Stimulated activated naive B cell treated with anti-CD40 and anti-IgM and Interleukin-4, amounts not matched to agents 10 μg/mL and 1 μg/mL and 100 μg/mL, for 72 hours (primary cell): ENCODE measurements at regions not wholly inside any gene's neighbourhood (a gene's known extent, or its start where the extent isn't known, plus 50 kb on each side); places are given as distances from the start of the nearest gene placed in this dataset.

Experiments
- ATAC-seq, 2 donors: fragments of 150-1000 bp; cut with Tn5 transposase; replicated peaks; 2 replicates each; pipeline ENCODE4 v1.10.0; 2021; ENCODE audit warnings: moderate library complexity in 1 of 2
- DNase-seq: peaks from one replicate; pipeline ENCODE4 v3.0.0; 2021
- H3K27ac Mint-ChIP-seq: one replicate; pipeline ENCODE4 v1.8.0; 2022; ENCODE audit warnings: mild to moderate bottlenecking, mixed read lengths
- H3K27me3 Mint-ChIP-seq, 2 donors: one replicate each; pipeline ENCODE4 v1.8.0; 2022; ENCODE audit warnings: mixed read lengths in 2 of 2
- H3K36me3 Mint-ChIP-seq, 2 donors: one replicate each; pipeline ENCODE4 v1.8.0; 2022; ENCODE audit warnings: mixed read lengths in 2 of 2, mild to moderate bottlenecking in 1 of 2
- H3K4me1 Mint-ChIP-seq, 2 donors: one replicate each; pipeline ENCODE4 v1.8.0; 2022; ENCODE audit warnings: mixed read lengths in 2 of 2, mild to moderate bottlenecking in 1 of 2
- H3K4me3 Mint-ChIP-seq, 2 donors: one replicate each; pipeline ENCODE4 v1.8.0; 2022; ENCODE audit warnings: mild to moderate bottlenecking in 2 of 2, mixed read lengths in 2 of 2, moderate library complexity in 1 of 2
- H3K9me3 Mint-ChIP-seq, 2 donors: one replicate each; pipeline ENCODE4 v1.8.0; 2022; ENCODE audit warnings: mixed read lengths in 2 of 2, mild to moderate bottlenecking in 1 of 2

GRCh38 chr20:57785061-57785460 lies 75.2 kb upstream of the PMEPA1 start:
- Mint-ChIP-seq H3K27ac (no peak overlapping the region), H3K4me1 (no peaks in the 10 kb centered on the region)

GRCh38 chr20:57783956-57784837 lies 74.4 kb upstream of the PMEPA1 start:
- Mint-ChIP-seq H3K9me3 (peaks cover 0 to 2% of the 10 kb centered on the region in 2 donors), H3K4me3 (no peak overlapping the region), H3K27ac (no peak overlapping the region), H3K4me1 (no peaks in the 10 kb centered on the region), H3K27me3 (peaks cover 37 to 47% of the 10 kb centered on the region in 2 donors), H3K36me3 (no peaks in the 10 kb centered on the region)
- no peak for DNase-seq
- no peak for ATAC-seq

More at GRCh38 chr20:57785061-57785460, 75.2 kb upstream of the PMEPA1 start:
- peaks cover 0 to 2% of the 10 kb centered on the region in 2 donors for H3K9me3 Mint-ChIP-seq
- no peak overlapping the region for H3K4me3 Mint-ChIP-seq
- H3K27me3 Mint-ChIP-seq: peaks cover 41 to 42% of the 10 kb centered on the region in 2 donors
- no peak for DNase-seq
- no peak for ATAC-seq
- H3K36me3 Mint-ChIP-seq: no peaks in the 10 kb centered on the region

- Mint-ChIP-seq H3K36me3 (no peaks in the 10 kb centered on the region), H3K4me1 (no peaks in the 10 kb centered on the region), H3K27me3 (peaks cover 30 to 46% of the 10 kb centered on the region in 2 donors), H3K9me3 (peaks cover 0 to 2% of the 10 kb centered on the region in 2 donors), H3K4me3 (no peak overlapping the region), H3K27ac (no peak overlapping the region)
- no peak for ATAC-seq
- DNase-seq: no peak
Observed at GRCh38 chr20:57783196-57783595, 73.4 kb upstream of the PMEPA1 start.

GRCh38 chr20:57782631-57783041 lies 72.8 kb upstream of the PMEPA1 start:
- H3K27ac Mint-ChIP-seq: no peak overlapping the region
- ATAC-seq (no peak), DNase-seq (no peak)
- peaks cover 29 to 46% of the 10 kb centered on the region in 2 donors for H3K27me3 Mint-ChIP-seq
- H3K4me3 Mint-ChIP-seq: no peak overlapping the region
- H3K4me1 Mint-ChIP-seq: no peaks in the 10 kb centered on the region
- H3K36me3 Mint-ChIP-seq: no peaks in the 10 kb centered on the region
- H3K9me3 Mint-ChIP-seq: peaks cover 0 to 2% of the 10 kb centered on the region in 2 donors

GRCh38 chr20:57781901-57782300 lies 72.1 kb upstream of the PMEPA1 start:
- ATAC-seq (no peak), DNase-seq (no peak)
- no peaks in the 10 kb centered on the region for H3K4me1 Mint-ChIP-seq
- H3K9me3 Mint-ChIP-seq: peaks cover 0 to 2% of the 10 kb centered on the region in 2 donors
- H3K27me3 Mint-ChIP-seq: peaks cover 29 to 45% of the 10 kb centered on the region in 2 donors
- no peak overlapping the region for H3K27ac Mint-ChIP-seq
- no peaks in the 10 kb centered on the region for H3K36me3 Mint-ChIP-seq
- H3K4me3 Mint-ChIP-seq: no peak overlapping the region

- H3K27me3 Mint-ChIP-seq: peaks cover 29 to 40% of the 10 kb centered on the region in 2 donors
- H3K36me3 Mint-ChIP-seq: no peaks in the 10 kb centered on the region
- no peak for ATAC-seq
- H3K4me3 Mint-ChIP-seq: no peak overlapping the region
- DNase-seq: no peak
- H3K27ac Mint-ChIP-seq: no peak overlapping the region
- H3K4me1 Mint-ChIP-seq: no peaks in the 10 kb centered on the region
- peaks cover 0 to 2% of the 10 kb centered on the region in 2 donors for H3K9me3 Mint-ChIP-seq
Observed at GRCh38 chr20:57780906-57781305, 71.1 kb upstream of the PMEPA1 start.

- ATAC-seq (no peak), DNase-seq (no peak)
- no peak overlapping the region for H3K27ac Mint-ChIP-seq
- no peak overlapping the region for H3K4me3 Mint-ChIP-seq
- H3K36me3 Mint-ChIP-seq: no peaks in the 10 kb centered on the region
- no peaks in the 10 kb centered on the region for H3K4me1 Mint-ChIP-seq
- peaks cover 32 to 44% of the 10 kb centered on the region in 2 donors for H3K27me3 Mint-ChIP-seq
- peaks cover 0 to 2% of the 10 kb centered on the region in 2 donors for H3K9me3 Mint-ChIP-seq
Observed at GRCh38 chr20:57780398-57780797, 70.6 kb upstream of the PMEPA1 start.

- Mint-ChIP-seq H3K36me3 (no peaks in the 10 kb centered on the region), H3K27ac (no peak overlapping the region), H3K9me3 (peaks cover 0 to 2% of the 10 kb centered on the region in 2 donors), H3K27me3 (peaks cover 38 to 45% of the 10 kb centered on the region in 2 donors), H3K4me3 (no peak overlapping the region), H3K4me1 (no peaks in the 10 kb centered on the region)
- no peak for ATAC-seq
- no peak for DNase-seq
Observed at GRCh38 chr20:57779401-57780003, 69.7 kb upstream of the PMEPA1 start.

- H3K27me3 Mint-ChIP-seq: peaks cover 32 to 50% of the 10 kb centered on the region in 2 donors
- H3K36me3 Mint-ChIP-seq: no peaks in the 10 kb centered on the region
- ATAC-seq (no peak), DNase-seq (no peak)
- H3K4me1 Mint-ChIP-seq: no peaks in the 10 kb centered on the region
- H3K9me3 Mint-ChIP-seq: peaks cover 0 to 2% of the 10 kb centered on the region in 2 donors
- H3K4me3 Mint-ChIP-seq: no peak overlapping the region
- H3K27ac Mint-ChIP-seq: no peak overlapping the region
Observed at GRCh38 chr20:57777911-57778310, 68.1 kb upstream of the PMEPA1 start.

- DNase-seq: no peak
- Mint-ChIP-seq H3K4me1 (peaks cover 4 to 5% of the 10 kb centered on the region in 2 donors), H3K27me3 (peaks cover 8 to 21% of the 10 kb centered on the region in 2 donors), H3K27ac (no peak overlapping the region), H3K9me3 (no peaks in the 10 kb centered on the region), H3K4me3 (no peak overlapping the region), H3K36me3 (no peaks in the 10 kb centered on the region)
- no peak for ATAC-seq
Observed at GRCh38 chr20:57774951-57775350, 65.1 kb upstream of the PMEPA1 start.

GRCh38 chr20:57774111-57774880 lies 64.5 kb upstream of the PMEPA1 start:
- Mint-ChIP-seq H3K36me3 (no peaks in the 10 kb centered on the region), H3K4me1 (peaks cover 4 to 5% of the 10 kb centered on the region in 2 donors), H3K4me3 (no peak overlapping the region), H3K27me3 (peaks cover 8 to 18% of the 10 kb centered on the region in 2 donors), H3K27ac (no peak overlapping the region), H3K9me3 (no peaks in the 10 kb centered on the region)
- ATAC-seq: no peak
- DNase-seq: no peak

- Mint-ChIP-seq H3K27me3 (peaks cover 8 to 11% of the 10 kb centered on the region in 2 donors), H3K9me3 (no peaks in the 10 kb centered on the region), H3K27ac (no peak overlapping the region), H3K4me1 (peaks cover 6 to 11% of the 10 kb centered on the region in 2 donors), H3K4me3 (no peak overlapping the region), H3K36me3 (no peaks in the 10 kb centered on the region)
- DNase-seq (no peak), ATAC-seq (no peak)
Observed at GRCh38 chr20:57773059-57773815, 63.4 kb upstream of the PMEPA1 start.

GRCh38 chr20:57772349-57772964 lies 62.6 kb upstream of the PMEPA1 start:
- peaks cover 6 to 11% of the 10 kb centered on the region in 2 donors for H3K4me1 Mint-ChIP-seq
- H3K27me3 Mint-ChIP-seq: peaks cover 8 to 11% of the 10 kb centered on the region in 2 donors
- H3K27ac Mint-ChIP-seq: no peak overlapping the region
- ATAC-seq (peak; percentile 59 to 60), DNase-seq (no peak)
- no peaks in the 10 kb centered on the region for H3K9me3 Mint-ChIP-seq
- H3K36me3 Mint-ChIP-seq: no peaks in the 10 kb centered on the region
- no peak overlapping the region for H3K4me3 Mint-ChIP-seq
